ENCODE measurements at regions not wholly inside any gene's neighbourhood (a gene's known extent, or its start where the extent isn't known, plus 50 kb on each side); places are given as distances from the start of the nearest gene placed in this dataset.

DNA sequence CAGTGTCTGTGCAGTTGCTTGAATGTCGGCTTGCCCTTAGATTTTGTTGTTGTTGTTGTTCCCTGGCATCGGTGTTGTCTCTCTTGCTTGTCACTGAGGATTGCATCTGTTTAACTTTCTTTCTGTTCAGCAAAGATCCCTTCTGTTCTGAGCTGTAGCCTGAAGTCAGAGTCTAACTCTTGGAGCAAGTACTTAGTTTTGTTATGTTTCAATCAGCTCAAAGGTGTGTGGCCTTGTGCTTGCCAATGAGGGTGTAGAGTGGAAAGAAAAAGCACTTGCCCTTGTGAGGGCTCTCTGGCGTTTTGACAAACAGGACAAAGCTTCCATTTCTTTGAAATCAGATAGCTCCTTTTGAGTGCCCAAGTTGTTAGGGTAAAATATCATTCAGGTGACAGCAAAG lies 757.1 kb upstream of the CDH7 start:
- intact Hi-C loops (cut with DNase I) = no loop called here
- Histone ChIP-seq H3K4me1 (no peaks in the 10 kb centered on the region), H3K27me3 (no peaks in the 10 kb centered on the region), H3K9me3 (no peaks in the 10 kb centered on the region), H3K27ac (no peak overlapping the region), H3K36me3 (no peaks in the 10 kb centered on the region), H3K4me3 (no peak overlapping the region)
- no peak for DNase-seq (ENCODE audit: extremely low spot score in 2 of 2)
- TF ChIP-seq, protein P1, sequence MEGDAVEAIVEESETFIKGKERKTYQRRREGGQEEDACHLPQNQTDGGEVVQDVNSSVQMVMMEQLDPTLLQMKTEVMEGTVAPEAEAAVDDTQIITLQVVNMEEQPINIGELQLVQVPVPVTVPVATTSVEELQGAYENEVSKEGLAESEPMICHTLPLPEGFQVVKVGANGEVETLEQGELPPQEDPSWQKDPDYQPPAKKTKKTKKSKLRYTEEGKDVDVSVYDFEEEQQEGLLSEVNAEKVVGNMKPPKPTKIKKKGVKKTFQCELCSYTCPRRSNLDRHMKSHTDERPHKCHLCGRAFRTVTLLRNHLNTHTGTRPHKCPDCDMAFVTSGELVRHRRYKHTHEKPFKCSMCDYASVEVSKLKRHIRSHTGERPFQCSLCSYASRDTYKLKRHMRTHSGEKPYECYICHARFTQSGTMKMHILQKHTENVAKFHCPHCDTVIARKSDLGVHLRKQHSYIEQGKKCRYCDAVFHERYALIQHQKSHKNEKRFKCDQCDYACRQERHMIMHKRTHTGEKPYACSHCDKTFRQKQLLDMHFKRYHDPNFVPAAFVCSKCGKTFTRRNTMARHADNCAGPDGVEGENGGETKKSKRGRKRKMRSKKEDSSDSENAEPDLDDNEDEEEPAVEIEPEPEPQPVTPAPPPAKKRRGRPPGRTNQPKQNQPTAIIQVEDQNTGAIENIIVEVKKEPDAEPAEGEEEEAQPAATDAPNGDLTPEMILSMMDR (IDR thresholded peaks at IDR 0.05) = no peak
- TF ChIP-seq POLR2AphosphoS5 (IDR thresholded peaks at IDR 0.05; ENCODE audit: insufficient read depth in 1 of 2, low read depth in 1 of 2) (no peak), POLR2A (IDR thresholded peaks at IDR 0.05) (no peak)

DNA sequence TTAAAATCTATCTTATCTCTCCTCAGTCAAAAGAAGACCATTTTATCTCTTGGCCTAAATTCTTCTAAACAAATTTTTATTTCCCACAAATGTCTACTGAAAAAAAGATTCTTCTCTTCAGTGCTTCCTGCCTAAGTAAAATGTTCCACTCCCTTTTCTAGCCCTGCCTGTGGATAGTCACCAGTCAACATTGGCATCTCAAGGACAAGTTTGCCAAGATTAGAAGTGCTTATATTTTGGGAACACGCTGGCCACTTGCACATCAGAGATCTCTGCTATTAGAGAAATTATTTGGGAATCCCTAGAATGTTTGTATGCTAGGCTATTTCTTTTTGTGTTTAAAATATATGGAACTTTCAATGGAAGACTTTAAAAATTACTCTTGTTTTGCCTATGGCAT lies 758.2 kb upstream of the CDH7 start:
- Histone ChIP-seq H3K4me1 (no peaks in the 10 kb centered on the region), H3K9me3 (no peaks in the 10 kb centered on the region), H3K27ac (no peak overlapping the region), H3K36me3 (no peaks in the 10 kb centered on the region), H3K4me3 (no peak overlapping the region), H3K27me3 (no peaks in the 10 kb centered on the region)
- intact Hi-C loops (cut with DNase I) = no loop called here
- no peak for TF ChIP-seq POLR2AphosphoS5 (IDR thresholded peaks at IDR 0.05; ENCODE audit: insufficient read depth in 1 of 2, low read depth in 1 of 2)
- no peak for TF ChIP-seq POLR2A (IDR thresholded peaks at IDR 0.05)
- TF ChIP-seq, protein P1 (IDR thresholded peaks at IDR 0.05) = no peak
- no peak for DNase-seq (ENCODE audit: extremely low spot score in 2 of 2)

DNA sequence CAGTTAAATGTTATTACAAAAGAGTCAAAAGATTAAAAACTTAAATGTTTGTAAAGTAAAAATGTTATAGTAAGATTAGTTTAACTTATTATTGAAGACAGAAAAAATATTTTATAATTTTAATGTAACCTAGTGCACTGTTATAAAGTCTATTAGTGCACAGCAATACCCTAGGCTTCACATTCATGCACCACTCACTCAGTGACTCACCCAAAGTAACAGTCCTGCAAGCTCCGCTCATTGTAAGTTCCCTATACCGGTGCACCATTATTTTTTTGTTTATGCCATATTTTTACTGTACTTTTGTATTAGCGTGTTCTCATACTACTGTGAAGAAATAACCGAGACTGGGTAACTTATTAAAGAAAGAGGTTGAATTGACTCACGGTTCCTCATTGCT lies 759.7 kb upstream of the CDH7 start:
- no peaks in the 10 kb centered on the region for H3K9me3 ChIP-seq
- no peaks in the 10 kb centered on the region for H3K36me3 ChIP-seq
- no peak overlapping the region for H3K27ac ChIP-seq
- no peak overlapping the region for H3K4me3 ChIP-seq
- no peaks in the 10 kb centered on the region for H3K27me3 ChIP-seq
- intact Hi-C loops (cut with DNase I) = no loop called here
- TF ChIP-seq, protein P1 (IDR thresholded peaks at IDR 0.05) = no peak
- TF ChIP-seq POLR2AphosphoS5 (IDR thresholded peaks at IDR 0.05; ENCODE audit: insufficient read depth in 1 of 2, low read depth in 1 of 2) (no peak), POLR2A (IDR thresholded peaks at IDR 0.05) (no peak)
- H3K4me1 ChIP-seq = no peaks in the 10 kb centered on the region
- DNase-seq (ENCODE audit: extremely low spot score in 2 of 2) = no peak

DNA sequence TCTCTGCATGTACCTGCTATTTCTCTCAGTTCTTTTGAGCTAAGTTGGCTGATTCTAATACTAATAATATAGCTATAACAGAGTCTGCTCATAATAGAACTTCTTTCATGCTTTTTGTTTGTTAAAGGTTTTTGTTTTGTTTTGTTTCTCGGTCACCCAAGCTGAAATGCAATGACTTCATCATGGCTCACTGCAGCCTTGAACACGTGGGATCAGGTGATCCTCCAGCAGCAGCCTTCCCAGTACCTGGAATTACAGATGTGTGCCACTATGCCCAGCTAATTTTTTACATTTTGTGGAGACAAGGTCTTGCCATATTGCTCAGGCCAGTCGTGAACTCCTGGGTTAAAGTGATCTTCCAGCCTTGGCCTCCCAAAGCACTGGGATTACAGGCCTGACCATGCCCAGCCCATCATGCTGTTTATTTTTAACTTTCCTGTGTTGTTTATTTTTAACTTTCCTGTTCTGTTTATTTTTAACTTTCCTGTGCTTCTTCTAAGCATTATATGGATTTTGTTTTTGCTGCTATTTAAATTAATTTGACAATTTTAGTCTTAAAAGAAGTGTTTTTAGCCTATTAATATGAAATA lies 763.8 kb upstream of the CDH7 start:
- TF ChIP-seq POLR2AphosphoS5 (IDR thresholded peaks at IDR 0.05; ENCODE audit: insufficient read depth in 1 of 2, low read depth in 1 of 2) (no peak), POLR2A (IDR thresholded peaks at IDR 0.05) (no peak)
- TF ChIP-seq, protein P1 (IDR thresholded peaks at IDR 0.05) = no peak
- no peak for DNase-seq (ENCODE audit: extremely low spot score in 2 of 2)

DNA sequence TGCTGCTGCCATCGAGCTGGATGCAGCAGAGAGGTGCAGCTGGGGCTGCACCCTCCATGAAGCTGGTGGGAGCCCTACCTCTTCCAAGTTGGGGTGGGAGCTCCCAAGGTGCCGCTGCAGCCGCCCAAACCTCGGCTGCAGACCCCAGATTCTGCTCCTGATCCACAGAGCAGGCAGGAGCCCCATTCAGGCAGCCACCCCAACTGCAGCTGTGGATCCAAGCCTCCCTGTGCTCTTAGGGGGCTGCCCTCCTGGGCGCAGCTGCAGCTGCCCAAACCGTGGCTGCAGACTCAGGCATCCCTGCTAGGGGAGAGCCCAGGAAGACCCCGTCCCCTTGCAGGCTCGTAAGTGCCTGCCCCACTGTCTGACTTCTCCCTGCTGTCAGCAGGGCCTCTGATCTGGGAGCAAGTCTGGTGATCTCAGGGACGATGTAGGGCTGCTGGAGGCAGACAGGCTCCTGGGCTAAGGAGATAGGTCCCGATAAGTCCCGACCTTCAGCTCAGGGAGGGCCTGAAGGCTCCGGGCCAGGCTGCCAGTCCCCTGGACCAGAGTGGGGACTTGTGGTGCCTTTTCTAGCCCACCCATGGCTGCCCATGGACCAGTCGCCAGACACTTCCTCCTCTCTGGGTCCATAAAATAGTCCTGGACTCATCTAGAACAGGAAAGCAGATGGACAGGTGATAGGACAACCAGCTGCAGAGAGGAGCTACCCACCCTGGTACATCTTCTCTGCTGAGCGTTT lies 767.1 kb upstream of the CDH7 start:
- Histone ChIP-seq H3K4me1 (no peaks in the 10 kb centered on the region), H3K36me3 (no peaks in the 10 kb centered on the region), H3K4me3 (no peak overlapping the region), H3K9me3 (no peaks in the 10 kb centered on the region), H3K27ac (no peak overlapping the region), H3K27me3 (no peaks in the 10 kb centered on the region)
- TF ChIP-seq, protein P1 (IDR thresholded peaks at IDR 0.05) = no peak
- no peak for TF ChIP-seq POLR2A (IDR thresholded peaks at IDR 0.05)
- no peak for TF ChIP-seq POLR2AphosphoS5 (IDR thresholded peaks at IDR 0.05; ENCODE audit: insufficient read depth in 1 of 2, low read depth in 1 of 2)
- intact Hi-C loops (cut with DNase I) = no loop called here
- no peak for DNase-seq (ENCODE audit: extremely low spot score in 2 of 2)

More for the DNA sequence above, 763.8 kb upstream of the CDH7 start:
- Histone ChIP-seq H3K4me3 (no peak overlapping the region), H3K27ac (no peak overlapping the region), H3K36me3 (no peaks in the 10 kb centered on the region), H3K27me3 (no peaks in the 10 kb centered on the region), H3K9me3 (no peaks in the 10 kb centered on the region), H3K4me1 (no peaks in the 10 kb centered on the region)
- intact Hi-C loops (cut with DNase I) = no loop called here
